NCI-H748 treated with DMSO at 0.1 percent for 48 hours (cell line): ENCODE measurements at regions not wholly inside any gene's neighbourhood (a gene's known extent, or its start where the extent isn't known, plus 50 kb on each side); places are given as distances from the start of the nearest gene placed in this dataset.

Source experiments
- DNase-seq: peaks from one replicate; lab custom pipeline; 2025; lab: John Stamatoyannopoulos, UW

DNA sequence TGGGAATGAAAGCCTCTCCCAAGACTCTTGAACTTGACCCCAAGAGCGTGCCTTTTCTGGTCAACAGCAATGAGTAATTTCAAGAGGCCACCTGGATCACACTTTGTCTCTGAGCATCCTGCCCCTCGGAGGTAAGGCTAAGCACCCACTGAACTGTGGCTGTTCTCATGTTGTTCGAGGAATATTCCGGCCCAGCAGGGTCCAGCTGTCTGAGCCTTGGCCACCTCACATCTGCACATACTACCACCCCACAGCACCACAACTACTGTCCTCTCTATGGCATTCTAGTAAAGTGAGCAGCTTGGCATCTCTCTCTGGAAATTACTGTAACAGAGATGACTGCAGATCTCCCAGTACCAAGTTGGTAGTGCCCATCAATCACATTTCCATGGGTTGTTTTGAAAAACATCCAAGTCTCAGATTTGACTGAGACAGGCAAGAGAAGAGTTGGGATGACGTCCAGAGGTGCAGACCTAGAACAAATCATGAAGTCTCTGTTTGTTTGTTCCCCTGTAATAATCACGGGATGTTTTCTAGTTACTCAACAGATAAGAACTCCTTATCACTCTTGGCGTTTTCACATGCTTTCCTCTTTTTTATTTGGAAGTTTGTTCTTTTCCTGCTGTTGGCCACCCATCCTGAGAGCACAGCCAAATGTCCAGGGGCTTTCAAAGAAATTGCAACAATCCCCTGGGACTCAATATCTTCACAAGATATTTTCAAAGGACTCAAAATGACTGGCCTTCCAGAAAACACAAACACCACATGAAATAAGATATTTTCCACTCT, 336.0 kb upstream of the TNP1 start:
- DNase-seq, result no peak

DNA sequence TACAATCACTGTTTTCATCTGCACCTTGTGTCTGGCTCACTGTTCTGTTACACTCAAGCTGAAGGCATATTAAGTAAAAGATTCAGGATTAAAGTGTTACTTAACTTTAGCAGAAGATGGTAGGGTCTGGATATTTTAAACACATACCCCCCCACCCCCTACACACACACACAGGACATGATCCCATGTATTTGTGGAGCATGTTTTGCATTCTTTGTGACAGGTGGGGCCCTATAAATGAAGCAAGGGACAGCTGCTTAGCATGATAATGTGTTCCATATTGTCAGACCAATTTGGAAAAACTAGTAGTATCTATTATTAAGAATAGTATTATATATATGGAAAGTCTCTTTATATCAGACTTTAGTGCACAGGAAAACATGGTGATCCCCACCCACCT, 335.2 kb upstream of the TNP1 start:
- DNase-seq, result no peak

DNA sequence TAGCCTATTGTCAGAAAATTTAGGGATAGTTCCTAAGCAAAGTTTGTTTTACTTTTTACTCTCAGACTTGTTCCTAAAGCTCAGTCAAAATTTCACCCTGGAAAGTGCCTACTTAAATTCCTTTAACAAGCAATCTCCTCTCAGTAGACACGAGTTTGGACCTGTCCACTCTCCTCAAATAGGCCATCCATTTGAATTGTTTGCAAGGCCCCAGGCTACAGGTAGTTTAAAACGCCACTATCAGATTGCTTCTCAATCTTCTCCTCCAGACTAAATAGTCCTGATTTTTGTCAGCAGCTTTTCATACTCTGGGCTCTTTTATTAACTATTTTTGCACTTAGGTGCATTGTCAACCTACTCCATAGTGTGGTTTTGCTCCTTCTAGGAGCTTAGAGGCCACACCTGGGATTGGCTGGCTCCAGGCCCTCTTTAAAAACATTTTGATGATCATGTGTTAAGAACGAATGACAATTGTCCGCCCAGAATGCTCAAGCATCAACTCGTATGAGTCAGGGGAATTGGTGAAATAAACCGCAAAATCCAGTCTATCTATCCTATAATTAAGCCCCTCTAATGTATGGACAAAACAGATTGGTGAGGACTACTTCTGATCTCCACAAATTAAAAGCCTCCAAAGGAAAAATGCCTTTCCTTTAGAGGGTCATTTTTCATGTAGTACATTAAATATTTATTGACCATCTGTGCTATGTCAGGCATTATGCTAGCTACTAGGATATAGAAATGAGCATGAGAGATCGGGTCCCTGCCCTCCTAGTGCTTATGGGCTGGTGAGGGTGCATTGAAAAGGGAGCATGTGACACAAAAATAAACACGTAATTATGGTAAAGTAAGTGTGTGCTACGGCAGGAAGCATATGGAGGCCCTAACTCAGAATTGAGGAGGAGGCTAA, 333.8 kb upstream of the TNP1 start:
- DNase-seq, result peak; percentile 35

DNA sequence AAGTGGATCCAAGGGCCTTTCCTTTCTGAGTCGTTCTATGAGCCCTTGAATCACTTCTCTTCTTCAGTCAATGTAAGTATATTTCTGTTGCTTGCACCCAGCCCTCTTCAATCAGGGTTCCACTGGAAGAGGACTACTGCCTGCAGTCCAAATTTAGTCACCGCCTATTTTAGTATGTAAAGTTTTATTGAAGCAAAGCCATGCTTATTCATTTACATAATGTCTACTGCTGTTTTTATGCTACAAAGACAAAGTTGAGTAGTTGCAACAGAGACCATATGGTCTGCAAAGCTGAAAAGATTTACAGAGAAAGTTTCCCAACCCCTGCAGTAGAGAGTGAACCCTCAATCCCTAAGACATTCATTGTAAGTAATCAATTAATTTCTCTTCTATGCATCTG, 332.5 kb upstream of the TNP1 start:
- DNase-seq, result no peak

DNA sequence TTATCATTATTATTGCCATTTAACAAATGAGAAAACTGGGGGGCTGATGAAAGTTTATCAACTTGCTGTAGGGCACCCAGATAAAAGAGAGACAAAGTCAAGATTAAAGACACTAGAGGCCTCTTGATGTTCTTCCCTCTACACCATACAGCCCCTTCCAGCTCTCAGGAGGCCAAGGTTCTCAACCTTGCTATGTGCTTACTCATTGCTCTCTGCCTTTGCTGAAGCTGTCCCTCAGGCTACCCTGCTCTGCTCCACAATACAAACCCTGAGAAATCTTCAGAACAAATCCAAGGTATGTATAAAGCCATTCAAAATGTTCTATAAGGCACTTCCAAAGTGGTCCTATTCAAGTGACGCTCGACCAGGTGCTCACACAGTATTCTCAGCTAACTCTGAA, 329.9 kb upstream of the TNP1 start:
- no peak for DNase-seq

DNA sequence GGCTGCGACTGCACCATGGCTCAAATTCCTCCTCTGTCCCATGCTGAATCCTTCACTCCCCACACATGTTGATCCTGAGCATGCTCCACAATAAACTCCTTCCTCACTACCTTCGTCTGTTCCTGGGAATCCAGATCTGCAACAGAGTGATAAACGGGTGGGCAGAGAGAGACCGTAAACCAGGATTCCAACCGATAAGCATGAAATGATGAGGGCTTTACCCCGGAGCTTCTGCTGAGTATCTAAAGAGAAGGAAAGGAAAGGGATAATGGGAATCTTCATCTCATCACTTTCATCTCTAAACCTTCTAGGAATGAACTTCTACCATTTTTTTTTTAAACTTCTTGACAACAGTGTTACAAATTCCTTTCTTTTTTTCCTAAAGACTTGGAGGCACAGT, 329.3 kb upstream of the TNP1 start:
- no peak for DNase-seq

DNA sequence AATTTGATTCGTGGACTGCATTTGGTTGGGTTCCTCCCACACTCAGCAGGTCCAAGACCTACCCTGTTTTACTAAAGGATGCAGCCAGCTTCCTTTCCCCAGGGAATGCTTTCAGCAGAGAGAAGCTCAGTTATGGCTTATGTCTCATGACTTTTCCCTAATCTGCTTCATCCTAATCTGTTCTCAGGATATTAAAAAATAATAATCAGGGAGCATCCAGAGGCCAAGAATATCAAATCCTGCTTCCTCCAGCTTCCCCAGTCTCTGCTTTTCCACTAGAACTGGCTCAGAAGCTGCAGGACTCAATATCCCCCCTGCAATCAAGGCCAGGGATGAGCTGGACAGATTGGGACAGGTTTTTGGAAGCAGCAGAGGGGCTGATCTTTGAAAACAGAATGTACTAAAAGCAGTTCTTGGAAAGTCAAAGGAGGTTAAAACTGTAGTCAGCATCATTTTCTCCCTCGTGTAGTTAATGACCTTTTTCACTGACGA, 326.9 kb upstream of the TNP1 start:
- DNase-seq, result no peak

DNA sequence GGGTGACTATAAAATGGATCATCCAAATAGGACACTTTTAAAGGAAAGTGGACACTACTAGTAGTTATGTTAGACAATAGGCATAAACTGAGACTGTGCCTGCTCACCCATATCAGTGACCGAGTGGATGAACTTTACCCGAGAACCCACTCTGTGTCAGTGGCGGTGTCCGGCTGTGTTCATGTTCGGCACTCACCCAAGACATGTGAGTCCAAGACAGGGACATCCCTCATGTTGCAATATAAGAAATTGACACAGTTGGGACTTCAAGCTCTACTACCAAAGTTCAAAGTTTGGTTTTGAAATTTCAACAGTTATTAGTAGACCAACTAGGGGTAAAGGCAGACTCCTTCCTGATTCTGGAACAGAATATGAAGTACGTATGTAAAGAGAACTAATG, 326.3 kb upstream of the TNP1 start:
- no peak for DNase-seq

DNA sequence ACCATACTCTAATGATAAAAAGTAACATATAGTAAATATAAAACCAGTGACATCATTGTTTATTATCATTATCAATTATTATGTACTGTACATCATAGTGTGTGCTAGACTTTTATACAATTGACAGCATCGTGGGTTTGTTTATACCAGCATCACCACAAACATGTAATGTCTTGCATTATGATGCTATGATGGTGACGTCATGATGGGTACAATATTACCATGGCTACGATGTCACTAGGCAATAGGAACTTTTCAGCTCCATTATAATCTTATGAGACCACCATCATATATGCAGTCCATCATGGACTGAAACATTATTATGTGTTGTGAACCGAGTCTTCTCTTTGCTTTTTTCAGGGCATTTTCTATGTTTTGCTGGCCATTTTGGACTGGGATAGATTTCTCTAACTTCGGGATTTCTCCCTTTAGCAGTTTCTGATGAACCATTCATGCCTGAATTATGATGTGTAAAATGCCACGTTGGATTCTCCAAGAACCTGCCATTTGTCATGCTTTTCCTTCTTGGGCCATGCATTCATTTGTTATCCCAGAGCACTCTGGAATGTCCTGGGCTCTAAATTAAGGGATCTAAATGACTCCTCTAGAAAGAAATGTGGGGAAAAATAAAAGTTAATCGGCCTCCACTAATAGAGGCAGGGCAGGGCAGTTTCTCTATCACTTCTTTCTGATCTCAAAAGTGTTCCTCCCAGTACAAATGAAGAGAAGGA, 325.6 kb upstream of the TNP1 start:
- no peak for DNase-seq

DNA sequence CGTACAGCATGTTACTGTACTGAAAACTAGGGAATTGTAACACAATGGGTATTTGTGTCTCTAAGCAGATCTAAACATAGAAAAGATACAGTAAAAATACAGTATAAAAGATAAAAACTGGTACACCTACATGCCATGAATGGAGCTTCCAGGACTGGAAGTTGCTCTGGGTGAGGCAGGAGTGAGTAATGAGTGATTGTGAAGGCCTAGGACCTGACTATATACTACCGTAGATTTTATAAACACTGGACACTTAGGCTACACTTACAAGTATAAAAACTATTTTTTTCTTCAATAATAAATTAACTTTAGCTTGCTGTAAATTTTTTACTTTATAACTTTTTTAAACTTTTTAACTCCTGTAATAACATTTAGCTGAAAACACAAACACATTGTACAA, 324.4 kb upstream of the TNP1 start:
- no peak for DNase-seq

DNA sequence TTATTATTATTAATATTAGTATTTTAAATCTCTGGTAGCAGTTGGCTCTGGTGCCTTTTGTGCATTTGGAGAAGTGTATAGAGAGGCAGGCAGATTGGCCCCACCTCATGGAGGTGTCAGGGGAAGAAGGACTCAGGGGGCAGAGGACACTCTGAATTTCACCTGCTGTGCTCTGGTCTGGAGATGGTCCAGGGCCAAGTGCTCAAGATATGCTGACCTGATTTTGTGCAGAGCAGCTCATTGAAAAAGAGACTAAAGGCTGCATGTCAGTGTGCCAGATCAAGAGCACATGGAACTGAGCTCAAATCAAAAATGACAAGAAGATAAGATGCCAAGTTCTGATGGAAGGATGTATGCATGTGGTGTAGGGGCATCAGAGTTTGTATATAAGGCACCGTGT, 323.6 kb upstream of the TNP1 start:
- DNase-seq, result no peak

DNA sequence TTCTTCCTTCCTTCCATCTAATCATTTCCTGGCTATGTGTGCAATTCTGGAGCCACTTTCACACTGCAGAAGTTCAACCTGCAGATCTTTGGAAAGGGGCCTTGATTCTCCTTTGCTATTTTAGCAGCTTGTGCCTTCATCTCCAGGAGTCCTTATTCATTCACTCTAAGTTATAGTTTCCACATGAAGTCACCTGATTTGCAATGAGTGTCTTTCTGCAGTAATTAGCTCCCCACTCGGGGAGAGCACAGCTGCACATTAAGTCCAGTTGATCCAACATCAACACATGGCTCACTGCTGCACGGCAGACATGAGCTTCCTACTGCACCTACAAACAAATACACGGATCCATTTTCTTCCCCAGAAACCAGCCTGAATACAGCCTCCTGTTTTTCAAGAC, 323.1 kb upstream of the TNP1 start:
- no peak for DNase-seq

DNA sequence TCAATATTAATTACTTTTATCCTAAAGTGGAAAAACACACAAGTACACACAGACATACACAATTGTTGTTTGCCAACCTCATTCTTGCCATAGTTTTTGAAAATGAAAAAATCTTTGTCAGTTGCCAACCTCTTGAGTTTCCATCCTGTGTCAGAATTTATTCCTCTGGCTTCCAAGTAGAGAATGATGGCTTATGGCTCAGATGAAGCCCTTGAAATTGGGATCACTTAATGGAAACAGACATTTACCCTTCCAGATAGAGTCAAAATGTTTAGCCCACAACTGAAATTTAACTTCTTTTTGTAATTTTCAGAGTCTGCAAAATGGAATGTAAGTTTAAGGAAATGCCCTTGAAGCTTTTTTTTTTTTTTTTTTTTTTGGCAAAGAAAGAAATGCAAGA, 321.6 kb upstream of the TNP1 start:
- no peak for DNase-seq

DNA sequence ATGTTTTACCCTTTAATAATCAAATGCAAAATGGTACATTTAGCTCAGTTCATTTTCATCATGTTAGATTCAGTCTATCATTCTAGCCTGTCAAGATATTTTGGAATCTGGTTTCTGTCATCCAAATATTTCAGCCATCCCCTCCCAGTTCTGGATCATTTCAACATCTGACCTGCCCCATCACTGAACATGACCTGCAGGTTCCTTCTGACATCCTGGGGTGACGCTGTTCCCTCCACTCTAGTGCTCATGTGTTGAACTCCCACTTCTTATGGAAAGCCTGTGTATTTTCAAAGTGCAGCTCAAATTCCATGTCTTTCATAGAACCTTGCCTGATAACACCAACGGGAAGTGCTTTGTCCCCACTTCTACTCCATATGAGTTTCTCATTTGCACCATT, 320.0 kb upstream of the TNP1 start:
- DNase-seq, result no peak

DNA sequence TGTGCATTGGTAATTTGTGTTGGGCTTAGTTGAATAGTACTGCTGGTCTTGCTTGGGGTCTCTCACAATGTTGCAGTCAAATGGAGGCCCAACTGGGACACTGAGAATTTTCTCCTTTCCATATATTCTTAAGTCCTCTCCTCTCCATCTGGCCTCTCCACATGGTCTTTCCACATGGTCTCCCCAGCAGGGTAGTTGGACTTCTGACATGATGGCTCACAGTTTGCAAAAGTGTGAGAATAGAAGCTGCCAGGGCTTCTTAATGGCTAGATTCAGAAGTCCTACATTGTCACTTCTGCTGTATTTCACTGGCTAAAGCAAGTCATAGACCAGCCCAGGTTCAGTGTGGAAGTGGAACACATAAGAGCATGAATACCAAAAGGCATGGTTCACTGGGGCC, 318.5 kb upstream of the TNP1 start:
- DNase-seq, result no peak

DNA sequence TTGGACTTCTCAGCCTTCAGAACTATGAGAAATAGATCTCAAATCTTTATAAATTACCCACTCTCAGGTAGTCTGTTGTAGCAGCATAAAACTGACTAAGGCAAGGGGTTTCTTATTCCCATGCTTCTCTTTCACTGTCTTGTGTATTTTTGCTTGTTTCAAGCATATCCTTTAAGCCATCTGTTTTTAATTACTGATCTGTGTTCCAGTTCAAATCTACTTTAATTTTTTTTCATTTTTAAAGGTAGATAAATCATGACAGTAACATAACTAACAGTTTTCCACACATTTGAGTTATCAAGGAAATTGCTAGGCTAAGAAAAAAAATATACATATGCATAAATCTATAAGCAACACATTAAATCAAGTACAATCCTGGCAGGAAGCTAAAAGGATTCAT, 317.9 kb upstream of the TNP1 start:
- DNase-seq, result no peak

DNA sequence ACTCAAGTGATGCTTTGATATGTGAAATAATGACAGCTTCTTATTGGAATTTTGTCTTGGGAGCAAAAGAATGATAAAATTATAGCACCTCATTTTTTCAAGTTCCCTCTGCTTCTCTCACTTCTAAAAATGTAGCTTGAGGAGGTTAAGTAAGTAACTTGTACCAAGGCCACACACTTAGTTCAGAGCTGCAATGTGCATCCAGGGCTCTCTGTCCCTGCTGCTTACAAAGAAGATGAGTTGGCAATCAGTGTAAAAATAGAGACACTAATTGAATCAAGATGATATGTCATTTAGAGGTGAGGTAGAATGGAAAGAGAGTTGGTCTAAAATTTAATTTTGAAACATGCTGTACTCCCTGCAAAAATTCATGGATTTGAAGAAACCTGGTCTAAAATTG, 312.0 kb upstream of the TNP1 start:
- DNase-seq, result no peak

DNA sequence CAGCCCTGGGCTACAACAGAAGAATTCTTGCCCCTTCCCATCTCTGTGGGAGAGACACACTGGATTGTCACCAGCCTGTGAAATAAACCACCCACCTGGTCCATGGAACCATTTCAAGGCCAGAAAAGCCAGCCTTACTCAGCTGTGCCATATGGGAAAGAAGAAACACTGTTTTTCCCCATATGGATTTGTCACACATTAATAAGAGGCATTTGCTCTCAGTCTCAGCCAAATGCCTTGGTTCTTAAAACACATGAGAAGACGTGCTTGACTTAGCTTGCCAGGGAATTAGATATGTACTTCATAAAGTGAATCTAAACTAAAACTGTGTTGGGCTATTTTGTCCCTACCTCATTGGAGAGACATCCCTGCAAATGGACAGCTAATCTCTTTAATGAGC, 308.6 kb upstream of the TNP1 start:
- no peak for DNase-seq

DNA sequence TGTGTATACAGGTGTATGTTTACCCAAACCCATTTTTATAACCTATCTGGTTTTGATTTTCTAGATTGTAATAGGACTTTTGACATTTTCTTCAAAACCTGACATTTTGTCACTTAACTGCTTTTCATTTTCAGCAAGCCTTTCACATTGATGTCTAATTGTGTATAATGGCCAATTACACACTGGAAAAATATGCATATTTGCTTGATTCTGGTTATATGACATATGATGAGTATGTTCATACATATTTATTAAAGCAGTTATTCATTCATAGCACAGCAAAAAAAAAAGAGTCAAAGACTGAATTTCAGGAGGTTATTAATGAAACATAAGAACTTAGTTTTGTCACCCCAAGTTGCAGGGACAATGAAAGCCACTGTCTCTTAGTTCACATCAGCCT, 307.7 kb upstream of the TNP1 start:
- no peak for DNase-seq

DNA sequence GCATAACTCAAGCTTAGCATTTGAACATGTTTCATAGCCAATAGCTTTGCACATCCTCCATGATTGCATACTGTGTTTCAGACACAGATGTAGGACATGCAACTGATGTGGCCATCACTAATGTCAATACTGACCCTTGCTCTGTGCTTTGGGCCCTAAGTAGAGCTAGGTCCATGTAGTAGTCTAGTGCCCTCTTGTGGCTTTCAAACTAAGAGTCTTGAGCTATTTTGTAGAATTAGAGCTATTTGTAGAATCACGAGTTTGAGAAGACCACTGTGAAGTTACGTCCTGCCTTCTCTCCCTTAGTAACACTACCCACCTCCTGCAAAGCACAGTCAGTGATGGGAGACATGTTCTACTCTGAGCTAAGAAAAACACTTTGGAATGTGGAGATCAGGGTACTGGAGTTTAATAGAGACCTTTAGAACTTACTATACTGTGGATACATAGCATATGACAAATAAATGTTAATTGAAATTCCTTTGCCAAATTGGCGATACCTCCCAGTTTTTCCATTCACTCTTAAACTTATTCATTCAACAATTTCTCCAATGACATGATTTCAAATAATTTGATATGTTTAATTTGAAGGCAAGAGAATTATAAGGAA, 306.5 kb upstream of the TNP1 start:
- peak; percentile 82 for DNase-seq

DNA sequence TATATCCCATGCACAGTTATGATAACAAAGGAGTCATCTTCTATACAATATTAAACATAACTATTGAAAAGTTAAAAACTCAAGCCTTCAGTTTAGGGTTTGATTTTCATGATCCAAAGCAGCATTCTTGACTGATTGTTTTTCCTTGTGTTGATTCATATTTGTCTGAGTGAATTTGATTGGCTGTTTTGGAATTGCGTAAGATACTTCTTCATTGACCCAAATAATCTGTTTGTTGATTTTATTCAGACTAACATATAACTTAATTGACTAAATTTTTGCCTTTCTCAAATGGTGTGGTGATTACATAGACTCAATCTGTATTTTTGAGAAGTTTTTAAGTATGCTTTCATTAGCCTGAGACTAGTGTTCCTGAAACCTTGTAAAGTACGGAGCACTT, 305.7 kb upstream of the TNP1 start:
- no peak for DNase-seq

DNA sequence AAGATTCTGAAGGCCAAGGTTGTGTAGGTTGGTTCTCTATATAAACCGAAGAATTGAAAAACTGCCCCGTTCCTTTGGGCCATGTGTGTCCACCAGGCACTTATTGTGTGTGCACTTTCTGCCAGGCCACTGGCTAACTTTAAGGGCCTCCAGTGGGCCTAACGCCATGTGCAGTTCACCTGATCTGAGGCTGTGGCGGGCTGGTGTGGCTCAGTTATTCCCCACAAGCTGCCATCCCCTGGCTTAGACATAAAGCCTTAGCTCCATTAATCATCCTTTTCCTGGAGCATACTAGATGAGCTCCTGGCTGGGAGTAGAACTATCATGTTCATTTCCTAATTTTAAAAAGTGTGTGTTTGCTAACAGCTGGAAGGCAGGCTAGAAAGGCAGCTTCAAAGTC, 304.1 kb upstream of the TNP1 start:
- DNase-seq, result no peak
